CD8-positive, alpha-beta memory T cell (primary cell): ENCODE measurements at regions not wholly inside any gene's neighbourhood (a gene's known extent, or its start where the extent isn't known, plus 50 kb on each side); places are given as distances from the start of the nearest gene placed in this dataset.
"Not testable (repeated sequence)": the region's sequence is repeated elsewhere in the genome, so short reads cannot be mapped to it uniquely, and the experiment has no call there.

Source experiments
- CTCF ChIA-PET: fragments of 350-600 bp; sonication (Branson Sonifier 250); formaldehyde crosslinking; loops from one replicate; lab custom pipeline; 2021; ENCODE audit warnings: antibody characterized with exemption; lab: Charles Lee
- POLR2A ChIA-PET: fragments of 350-600 bp; sonication (Branson Sonifier 250); formaldehyde crosslinking; loops from one replicate; lab custom pipeline; 2021; ENCODE audit warnings: antibody characterized with exemption; lab: Charles Lee
- DNase-seq, 5 donors: peaks; one replicate each; pipeline versions ENCODE4 v3.0.0 to v3.0.0-alpha.2; 2020 to 2022; ENCODE audit warnings: mixed read lengths in 1 of 5
- H3K27ac ChIP-seq: one replicate; pipeline ENCODE4 v1.7.0; 2013; ENCODE audit warnings: low read depth, mild to moderate bottlenecking, low read length, moderate library complexity
- H3K27me3 ChIP-seq: 2 replicates; pipeline ENCODE4 v1.7.0; 2013; ENCODE audit warnings: low read length, mild to moderate bottlenecking; ENCODE audit not compliant: insufficient read depth, poor library complexity, severe bottlenecking
- H3K36me3 ChIP-seq: 2 replicates; pipeline ENCODE4 v1.7.0; 2013; ENCODE audit warnings: mild to moderate bottlenecking, low read length, moderate library complexity; ENCODE audit not compliant: insufficient read depth
- H3K4me1 ChIP-seq: 2 replicates; pipeline ENCODE4 v1.7.0; 2013; ENCODE audit warnings: mild to moderate bottlenecking, low read length, moderate library complexity; ENCODE audit not compliant: insufficient read depth
- H3K4me3 ChIP-seq: 2 replicates; pipeline ENCODE4 v1.7.0; 2013; ENCODE audit warnings: mild to moderate bottlenecking, low read length
- H3K9me3 ChIP-seq: 2 replicates; pipeline ENCODE4 v1.7.0; 2013; ENCODE audit warnings: mild to moderate bottlenecking, low read length
- H3K27ac Mint-ChIP-seq, 8 donors: one replicate each; pipeline ENCODE4 v1.8.0; 2020 to 2021; ENCODE audit warnings: mixed read lengths in 8 of 8, mild to moderate bottlenecking in 6 of 8, inconsistent platforms in 3 of 8, moderate library complexity in 3 of 8
- H3K27me3 Mint-ChIP-seq, 2 donors: one replicate each; pipeline ENCODE4 v1.8.0; 2020 to 2021; ENCODE audit warnings: mixed read lengths in 2 of 2, mild to moderate bottlenecking in 1 of 2, moderate library complexity in 1 of 2
- H3K36me3 Mint-ChIP-seq, 3 donors: one replicate each; pipeline ENCODE4 v1.8.0; 2020 to 2021; ENCODE audit warnings: mixed read lengths in 3 of 3, inconsistent platforms in 1 of 3, mild to moderate bottlenecking in 1 of 3
- H3K4me1 Mint-ChIP-seq, 3 donors: one replicate each; pipeline ENCODE4 v1.8.0; 2020 to 2021; ENCODE audit warnings: mixed read lengths in 3 of 3, inconsistent platforms in 1 of 3, mild to moderate bottlenecking in 1 of 3
- H3K4me3 Mint-ChIP-seq, 7 donors: one replicate each; pipeline ENCODE4 v1.8.0; 2020 to 2021; ENCODE audit warnings: mixed read lengths in 7 of 7, mild to moderate bottlenecking in 6 of 7, moderate library complexity in 4 of 7, inconsistent platforms in 2 of 7
- H3K9me3 Mint-ChIP-seq, 5 donors: one replicate each; pipeline ENCODE4 v1.8.0; 2020 to 2022; ENCODE audit warnings: mixed read lengths in 5 of 5, mild to moderate bottlenecking in 3 of 5, moderate library complexity in 2 of 5, inconsistent platforms in 1 of 5

- H3K4me1 Mint-ChIP-seq: no peaks in the 10 kb centered on the region
- Histone ChIP-seq H3K4me3 (no peak overlapping the region), H3K27ac (no peak overlapping the region), H3K4me1 (no peaks in the 10 kb centered on the region), H3K36me3 (no peaks in the 10 kb centered on the region), H3K27me3 (no peaks in the 10 kb centered on the region), H3K9me3 (no peaks in the 10 kb centered on the region)
- no peaks in the 10 kb centered on the region for H3K36me3 Mint-ChIP-seq
- DNase-seq: no peak
- H3K9me3 Mint-ChIP-seq: no peaks in the 10 kb centered on the region
- ChIA-PET CTCF (no interaction called here), POLR2A (no interaction called here)
- H3K27me3 Mint-ChIP-seq: peaks cover 0 to 1% of the 10 kb centered on the region in 2 donors
- H3K4me3 Mint-ChIP-seq: no peak overlapping the region
- no peak overlapping the region for H3K27ac Mint-ChIP-seq
These were observed 73.7 kb upstream of the WDR44 start for GRCh38 chrX:118272242-118272641.

- Mint-ChIP-seq H3K4me3 (no peak overlapping the region), H3K4me1 (no peaks in the 10 kb centered on the region), H3K27me3 (peaks cover 0 to 3% of the 10 kb centered on the region in 2 donors), H3K36me3 (no peaks in the 10 kb centered on the region), H3K9me3 (peaks cover 0 to 1% (median 0%) of the 10 kb centered on the region in 5 donors), H3K27ac (no peak overlapping the region)
- no peaks in the 10 kb centered on the region for H3K4me1 ChIP-seq
- POLR2A ChIA-PET: no interaction called here
- no peaks in the 10 kb centered on the region for H3K36me3 ChIP-seq
- CTCF ChIA-PET: no interaction called here
- H3K9me3 ChIP-seq: no peaks in the 10 kb centered on the region
- no peak for DNase-seq
- H3K27me3 ChIP-seq: no peaks in the 10 kb centered on the region
- H3K4me3 ChIP-seq: no peak overlapping the region
- H3K27ac ChIP-seq: no peak overlapping the region
These were observed 59.7 kb upstream of the WDR44 start for GRCh38 chrX:118286066-118286762.

GRCh38 chrX:118295818-118296217 lies 50.1 kb upstream of the WDR44 start:
- H3K27ac Mint-ChIP-seq, H3K27me3 ChIP-seq, DNase-seq, H3K27me3 Mint-ChIP-seq, H3K27ac ChIP-seq, CTCF ChIA-PET, POLR2A ChIA-PET, H3K36me3 Mint-ChIP-seq, H3K9me3 Mint-ChIP-seq, H3K9me3 ChIP-seq, H3K36me3 ChIP-seq, H3K4me3 ChIP-seq, H3K4me1 ChIP-seq, H3K4me1 Mint-ChIP-seq, H3K4me3 Mint-ChIP-seq: not testable (repeated sequence)
